Liver (tissue), 8 donors: ENCODE measurements at regions not wholly inside any gene's neighbourhood (a gene's known extent, or its start where the extent isn't known, plus 50 kb on each side); places are given as distances from the start of the nearest gene placed in this dataset.

Experiments
- DNase-seq: peaks from one replicate; pipeline ENCODE4 v3.0.0-alpha.2; 2017; ENCODE audit warnings: low spot score
- H3K27ac ChIP-seq, 2 donors: one replicate each; pipeline ENCODE4 v1.7.0; 2013; ENCODE audit warnings: inconsistent platforms in 2 of 2, low read length in 2 of 2, control low read depth in 1 of 2, low read depth in 1 of 2, mild to moderate bottlenecking in 1 of 2
- H3K27me3 ChIP-seq, 4 donors: one replicate each; pipeline versions ENCODE4 v1.6.1 to v1.7.0; 2013; ENCODE audit warnings: low read length in 3 of 4, inconsistent platforms in 1 of 4, mild to moderate bottlenecking in 1 of 4, moderate library complexity in 1 of 4; ENCODE audit not compliant: control insufficient read depth in 4 of 4, insufficient read depth in 4 of 4
- H3K36me3 ChIP-seq, 4 donors: one replicate each; pipeline versions ENCODE4 v1.6.1 to v1.7.0; 2013; ENCODE audit warnings: low read length in 3 of 4, mild to moderate bottlenecking in 3 of 4, low read depth in 1 of 4, moderate library complexity in 1 of 4; ENCODE audit not compliant: control insufficient read depth in 4 of 4, insufficient read depth in 3 of 4
- H3K4me1 ChIP-seq, 4 donors: one replicate each; pipeline versions ENCODE4 v1.6.1 to v1.7.0; 2013; ENCODE audit warnings: low read length in 3 of 4, mild to moderate bottlenecking in 3 of 4, moderate library complexity in 1 of 4; ENCODE audit not compliant: control insufficient read depth in 4 of 4, insufficient read depth in 4 of 4
- H3K4me3 ChIP-seq, 3 donors: one replicate each; pipeline versions ENCODE4 v1.6.1 to v1.7.0; 2013; ENCODE audit warnings: low read length in 3 of 3, control low read depth in 1 of 3, low read depth in 1 of 3, mild to moderate bottlenecking in 1 of 3
- H3K9ac ChIP-seq, 2 donors: one replicate each; pipeline ENCODE4 v1.7.0; 2013; ENCODE audit warnings: low read length in 2 of 2, mild to moderate bottlenecking in 2 of 2, moderate library complexity in 2 of 2, control low read depth in 1 of 2, low read depth in 1 of 2
- H3K9me3 ChIP-seq, 4 donors: one replicate each; pipeline versions ENCODE4 v1.6.1 to v1.7.0; 2013; ENCODE audit warnings: low read length in 3 of 4; ENCODE audit not compliant: control insufficient read depth in 4 of 4
- EGR1 ChIP-seq, 2 donors: IDR thresholded peaks; 2 replicates each; pipeline ENCODE4 v1.6.1; 2016 to 2018; ENCODE audit warnings: antibody characterized with exemption in 2 of 2, low read depth in 2 of 2
- FOXA1 ChIP-seq: IDR thresholded peaks from 2 replicates; pipeline ENCODE4 v1.6.1; 2016; ENCODE audit warnings: antibody characterized with exemption
- FOXA2 ChIP-seq: IDR thresholded peaks from 2 replicates; pipeline ENCODE4 v1.6.1; 2016; ENCODE audit warnings: antibody characterized with exemption
- GABPA ChIP-seq, 2 donors: IDR thresholded peaks in 1 of 2; conservative IDR thresholded peaks in 1 of 2; 2 replicates each; pipeline ENCODE4 v1.6.1; 2016; ENCODE audit warnings: antibody characterized with exemption in 2 of 2, mild to moderate bottlenecking in 1 of 2, moderate library complexity in 1 of 2
- HNF4A ChIP-seq, 2 donors: conservative IDR thresholded peaks; 2 replicates each; pipeline ENCODE4 v1.6.1; 2016; ENCODE audit warnings: antibody characterized with exemption in 2 of 2, mild to moderate bottlenecking in 2 of 2
- HNF4G ChIP-seq: IDR thresholded peaks from 2 replicates; pipeline ENCODE4 v1.6.1; 2016; ENCODE audit warnings: antibody characterized with exemption
- JUND ChIP-seq, 2 donors: IDR thresholded peaks; 2 replicates each; pipeline ENCODE4 v1.6.1; 2016; ENCODE audit warnings: antibody characterized with exemption in 2 of 2
- NR2F2 ChIP-seq: IDR thresholded peaks from 2 replicates; pipeline ENCODE4 v1.6.1; 2016; ENCODE audit warnings: antibody characterized with exemption
- RAD21 ChIP-seq, 2 donors: IDR thresholded peaks; 2 replicates each; pipeline ENCODE4 v1.6.1; 2016; ENCODE audit warnings: antibody characterized with exemption in 2 of 2, mild to moderate bottlenecking in 2 of 2
- RXRA ChIP-seq, 2 donors: IDR thresholded peaks; 2 replicates each; pipeline ENCODE4 v1.6.1; 2017 to 2018; ENCODE audit warnings: antibody characterized with exemption in 2 of 2, mild to moderate bottlenecking in 1 of 2
- SP1 ChIP-seq: IDR thresholded peaks from 2 replicates; pipeline ENCODE4 v1.6.1; 2018; ENCODE audit warnings: antibody characterized with exemption, mild to moderate bottlenecking
- TAF1 ChIP-seq: conservative IDR thresholded peaks from 2 replicates; pipeline ENCODE4 v1.6.1; 2016; ENCODE audit warnings: antibody characterized with exemption, mild to moderate bottlenecking
- YY1 ChIP-seq: IDR thresholded peaks from 2 replicates; pipeline ENCODE4 v1.6.1; 2016; ENCODE audit warnings: antibody characterized with exemption, mild to moderate bottlenecking
- ZBTB33 ChIP-seq: IDR thresholded peaks from 2 replicates; pipeline ENCODE4 v1.6.1; 2016; ENCODE audit warnings: antibody characterized with exemption
- WGBS: extraction: QIAGEN DNeasy Blood & Tissue Kit; methylation state at CpG from one replicate; pipeline ENCODE4 v1.1.7; 2013; 5-methylcytosine and 5-hydroxymethylcytosine counted together
- TF ChIP-seq, protein P1 (sequence below): fragments of 150-350 bp; IDR thresholded peaks from 2 replicates; pipeline ENCODE4 v1.5.1; 2017; ENCODE audit warnings: improper control_type of control experiment, low read depth, low read length; ENCODE audit not compliant: missing input control
- TF ChIP-seq, protein P2 (sequence below): IDR thresholded peaks from 2 replicates; pipeline ENCODE4 v1.6.1; 2016; ENCODE audit warnings: antibody characterized with exemption
- TF ChIP-seq, protein P3 (sequence below): IDR thresholded peaks from 2 replicates; pipeline ENCODE4 v1.6.1; 2016; ENCODE audit warnings: antibody characterized with exemption, mild to moderate bottlenecking
- donor health status: healthy.
- donor health status: healthy.
- donor health status: healthy.
- donor health status: healthy.
- donor health status: healthy.

DNA sequence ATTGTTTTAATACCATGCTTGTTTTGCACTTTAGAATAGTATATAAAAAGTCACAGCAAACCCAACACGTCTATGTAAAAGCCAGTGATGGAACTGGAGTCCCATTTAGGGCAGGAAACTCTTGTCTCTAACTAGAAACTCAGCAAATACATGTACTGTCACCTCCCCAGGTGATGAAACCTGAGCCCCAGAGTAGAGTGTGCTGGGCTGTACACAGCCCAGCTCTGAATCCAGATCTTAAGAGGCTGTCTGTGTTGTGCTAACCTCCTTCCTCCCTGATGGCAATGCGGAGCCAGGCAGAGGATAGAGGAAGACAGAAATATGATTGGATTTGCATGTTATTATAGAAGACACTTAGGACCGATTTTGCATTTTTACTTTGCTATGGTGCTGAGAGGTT is 317.5 kb upstream of the TRIB2 start:
- no peaks in the 10 kb centered on the region for H3K36me3 ChIP-seq
- WGBS = 71% methylated on average over 3 of the region's 3 CpGs
- no peak overlapping the region for H3K9ac ChIP-seq
- H3K4me1 ChIP-seq = no peaks in the 10 kb centered on the region
- H3K4me3 ChIP-seq = no peak overlapping the region
- no peak for DNase-seq
- no peaks in the 10 kb centered on the region for H3K27me3 ChIP-seq
- no peak for TF ChIP-seq SP1
- TF ChIP-seq, protein P1, sequence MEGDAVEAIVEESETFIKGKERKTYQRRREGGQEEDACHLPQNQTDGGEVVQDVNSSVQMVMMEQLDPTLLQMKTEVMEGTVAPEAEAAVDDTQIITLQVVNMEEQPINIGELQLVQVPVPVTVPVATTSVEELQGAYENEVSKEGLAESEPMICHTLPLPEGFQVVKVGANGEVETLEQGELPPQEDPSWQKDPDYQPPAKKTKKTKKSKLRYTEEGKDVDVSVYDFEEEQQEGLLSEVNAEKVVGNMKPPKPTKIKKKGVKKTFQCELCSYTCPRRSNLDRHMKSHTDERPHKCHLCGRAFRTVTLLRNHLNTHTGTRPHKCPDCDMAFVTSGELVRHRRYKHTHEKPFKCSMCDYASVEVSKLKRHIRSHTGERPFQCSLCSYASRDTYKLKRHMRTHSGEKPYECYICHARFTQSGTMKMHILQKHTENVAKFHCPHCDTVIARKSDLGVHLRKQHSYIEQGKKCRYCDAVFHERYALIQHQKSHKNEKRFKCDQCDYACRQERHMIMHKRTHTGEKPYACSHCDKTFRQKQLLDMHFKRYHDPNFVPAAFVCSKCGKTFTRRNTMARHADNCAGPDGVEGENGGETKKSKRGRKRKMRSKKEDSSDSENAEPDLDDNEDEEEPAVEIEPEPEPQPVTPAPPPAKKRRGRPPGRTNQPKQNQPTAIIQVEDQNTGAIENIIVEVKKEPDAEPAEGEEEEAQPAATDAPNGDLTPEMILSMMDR = no peak
- no peak for TF ChIP-seq FOXA2
- TF ChIP-seq GABPA (IDR thresholded peaks at IDR 0.05 in 1 of 2, conservative IDR thresholded peaks at IDR 0.05 in 1 of 2) = no peak
- no peak for TF ChIP-seq RAD21 (IDR thresholded peaks at IDR 0.05)
- no peak for TF ChIP-seq RXRA (IDR thresholded peaks at IDR 0.05)
- TF ChIP-seq JUND (IDR thresholded peaks at IDR 0.05) = no peak
- TF ChIP-seq NR2F2 = no peak
- TF ChIP-seq FOXA1 = no peak
- no peak for TF ChIP-seq ZBTB33
- TF ChIP-seq YY1 = no peak
- TF ChIP-seq TAF1 = no peak
- no peaks in the 10 kb centered on the region for H3K9me3 ChIP-seq
- no peak overlapping the region for H3K27ac ChIP-seq

DNA sequence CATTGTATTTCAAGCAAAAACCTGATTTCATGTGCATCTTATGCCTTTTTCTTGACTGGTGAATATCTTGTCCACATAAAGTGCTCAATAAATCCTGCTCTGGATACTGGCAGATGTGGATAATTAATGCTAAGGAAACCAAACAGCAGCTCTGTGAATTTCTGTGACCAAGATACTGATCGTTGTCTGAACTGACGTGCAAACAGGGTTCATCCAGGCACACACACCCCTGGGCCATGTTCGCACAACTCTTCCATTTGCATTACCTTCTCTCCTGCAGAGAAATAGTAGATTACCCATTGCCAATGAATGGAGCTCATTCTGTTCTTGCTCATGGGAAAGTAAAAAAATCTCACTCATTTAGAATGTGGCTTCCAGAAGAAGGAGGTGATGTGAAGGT is 316.2 kb upstream of the TRIB2 start:
- H3K27ac ChIP-seq = no peak overlapping the region
- H3K4me3 ChIP-seq = no peak overlapping the region
- 88% methylated on average over 3 of the region's 3 CpGs for WGBS
- no peaks in the 10 kb centered on the region for H3K9me3 ChIP-seq
- no peaks in the 10 kb centered on the region for H3K36me3 ChIP-seq
- H3K4me1 ChIP-seq = no peaks in the 10 kb centered on the region
- TF ChIP-seq HNF4G = no peak
- TF ChIP-seq, protein P2, sequence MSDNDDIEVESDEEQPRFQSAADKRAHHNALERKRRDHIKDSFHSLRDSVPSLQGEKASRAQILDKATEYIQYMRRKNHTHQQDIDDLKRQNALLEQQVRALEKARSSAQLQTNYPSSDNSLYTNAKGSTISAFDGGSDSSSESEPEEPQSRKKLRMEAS = no peak
- TF ChIP-seq RXRA (IDR thresholded peaks at IDR 0.05) = no peak
- TF ChIP-seq ZBTB33 = no peak
- TF ChIP-seq, protein P1 = no peak
- TF ChIP-seq RAD21 (IDR thresholded peaks at IDR 0.05) = no peak
- no peak for TF ChIP-seq FOXA1
- no peak for TF ChIP-seq GABPA (IDR thresholded peaks at IDR 0.05 in 1 of 2, conservative IDR thresholded peaks at IDR 0.05 in 1 of 2)
- TF ChIP-seq EGR1 (IDR thresholded peaks at IDR 0.05; ENCODE audit: low read depth in 2 of 2) = no peak
- TF ChIP-seq, protein P3, sequence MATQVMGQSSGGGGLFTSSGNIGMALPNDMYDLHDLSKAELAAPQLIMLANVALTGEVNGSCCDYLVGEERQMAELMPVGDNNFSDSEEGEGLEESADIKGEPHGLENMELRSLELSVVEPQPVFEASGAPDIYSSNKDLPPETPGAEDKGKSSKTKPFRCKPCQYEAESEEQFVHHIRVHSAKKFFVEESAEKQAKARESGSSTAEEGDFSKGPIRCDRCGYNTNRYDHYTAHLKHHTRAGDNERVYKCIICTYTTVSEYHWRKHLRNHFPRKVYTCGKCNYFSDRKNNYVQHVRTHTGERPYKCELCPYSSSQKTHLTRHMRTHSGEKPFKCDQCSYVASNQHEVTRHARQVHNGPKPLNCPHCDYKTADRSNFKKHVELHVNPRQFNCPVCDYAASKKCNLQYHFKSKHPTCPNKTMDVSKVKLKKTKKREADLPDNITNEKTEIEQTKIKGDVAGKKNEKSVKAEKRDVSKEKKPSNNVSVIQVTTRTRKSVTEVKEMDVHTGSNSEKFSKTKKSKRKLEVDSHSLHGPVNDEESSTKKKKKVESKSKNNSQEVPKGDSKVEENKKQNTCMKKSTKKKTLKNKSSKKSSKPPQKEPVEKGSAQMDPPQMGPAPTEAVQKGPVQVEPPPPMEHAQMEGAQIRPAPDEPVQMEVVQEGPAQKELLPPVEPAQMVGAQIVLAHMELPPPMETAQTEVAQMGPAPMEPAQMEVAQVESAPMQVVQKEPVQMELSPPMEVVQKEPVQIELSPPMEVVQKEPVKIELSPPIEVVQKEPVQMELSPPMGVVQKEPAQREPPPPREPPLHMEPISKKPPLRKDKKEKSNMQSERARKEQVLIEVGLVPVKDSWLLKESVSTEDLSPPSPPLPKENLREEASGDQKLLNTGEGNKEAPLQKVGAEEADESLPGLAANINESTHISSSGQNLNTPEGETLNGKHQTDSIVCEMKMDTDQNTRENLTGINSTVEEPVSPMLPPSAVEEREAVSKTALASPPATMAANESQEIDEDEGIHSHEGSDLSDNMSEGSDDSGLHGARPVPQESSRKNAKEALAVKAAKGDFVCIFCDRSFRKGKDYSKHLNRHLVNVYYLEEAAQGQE = no peak
- TF ChIP-seq NR2F2 = no peak
- no peak for TF ChIP-seq YY1
- TF ChIP-seq HNF4A (conservative IDR thresholded peaks at IDR 0.05) = no peak
- no peak for TF ChIP-seq SP1
- DNase-seq = no peak
- H3K27me3 ChIP-seq = no peaks in the 10 kb centered on the region
- H3K9ac ChIP-seq = no peak overlapping the region
